GM18861 (cell line): ENCODE measurements at regions not wholly inside any gene's neighbourhood (a gene's known extent, or its start where the extent isn't known, plus 50 kb on each side); places are given as distances from the start of the nearest gene placed in this dataset.

ENCODE experiments used
- ATAC-seq: cut with Tn5 transposase; IDR thresholded peaks from one replicate; pipeline ENCODE4 v1.9.1; 2021; ENCODE audit not compliant: unreplicated experiment

DNA sequence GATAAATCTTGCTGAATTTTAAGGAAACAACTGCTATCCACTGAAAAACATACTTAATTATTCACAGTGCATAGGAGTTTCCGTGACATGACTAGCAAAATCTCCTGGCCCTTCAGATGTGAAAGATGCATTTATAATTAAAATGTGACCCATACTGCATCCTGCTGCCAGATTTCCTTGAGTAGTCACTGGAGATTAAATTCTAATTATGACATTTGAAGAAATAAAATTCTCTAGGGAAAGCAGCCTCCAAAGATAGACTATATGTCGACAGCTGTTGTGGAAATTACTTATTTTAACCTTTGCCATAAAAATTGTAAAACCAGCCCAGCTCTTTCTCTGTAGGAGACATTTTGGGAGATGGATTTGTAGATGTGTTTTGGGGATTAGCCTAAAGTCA lies 193.6 kb upstream of the SMC2 start:
- no peak for ATAC-seq

DNA sequence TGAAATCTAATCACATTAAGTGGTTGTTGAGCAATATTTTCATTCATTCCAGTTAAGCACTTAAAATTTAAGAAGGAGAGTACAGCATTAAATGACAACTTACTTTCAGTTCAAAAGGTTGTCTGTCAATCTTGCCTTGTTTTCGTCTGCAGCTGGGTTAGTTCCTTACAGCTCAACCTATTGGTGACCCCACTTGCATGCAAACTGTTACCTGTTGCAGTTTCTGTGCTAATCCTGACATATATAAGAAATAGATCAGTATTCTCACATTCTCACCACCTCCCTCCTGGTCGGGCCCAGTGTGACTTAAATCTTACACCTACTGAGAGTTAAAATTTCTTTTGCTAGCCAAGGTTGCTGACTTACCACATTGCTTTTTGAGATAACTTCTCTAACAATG lies 191.8 kb upstream of the SMC2 start:
- ATAC-seq = no peak

DNA sequence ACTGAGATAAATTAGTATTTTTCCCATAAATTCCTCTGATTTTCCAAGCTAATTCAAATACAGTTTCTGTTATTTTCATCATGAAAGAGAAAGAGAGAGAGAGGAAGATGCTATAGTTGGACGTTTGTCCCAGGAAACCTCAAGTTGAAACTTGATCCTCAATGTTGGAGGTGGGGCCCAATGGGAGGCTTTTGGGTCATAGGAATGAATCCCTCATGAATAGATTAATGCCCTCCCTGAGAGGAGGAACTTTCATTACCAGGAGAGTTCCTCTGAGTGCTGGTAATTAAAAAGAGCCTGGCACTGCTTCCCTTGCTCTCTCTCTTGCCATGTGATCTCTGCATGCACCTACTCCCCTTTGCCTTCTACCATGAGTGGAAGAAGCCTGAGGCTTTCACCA lies 189.9 kb upstream of the SMC2 start:
- no peak for ATAC-seq

DNA sequence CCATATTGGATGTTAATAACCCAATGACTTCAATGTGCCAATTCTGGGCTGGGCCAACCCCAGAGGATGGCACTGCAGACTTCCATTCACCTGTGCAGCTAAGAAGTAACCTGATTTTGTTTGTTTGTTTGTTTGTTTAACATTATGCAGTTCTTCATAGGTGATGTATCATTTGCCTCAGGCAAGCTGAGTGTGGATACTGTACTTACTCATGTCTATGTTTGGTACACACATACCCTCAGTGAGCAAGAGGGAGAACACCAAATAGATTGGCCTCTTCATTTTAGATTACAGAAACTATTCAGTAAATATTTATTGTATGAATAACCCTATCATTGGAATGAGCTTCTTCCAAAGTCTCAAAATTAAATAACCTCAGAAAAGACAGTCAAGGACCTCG lies 180.2 kb upstream of the SMC2 start:
- ATAC-seq = no peak

DNA sequence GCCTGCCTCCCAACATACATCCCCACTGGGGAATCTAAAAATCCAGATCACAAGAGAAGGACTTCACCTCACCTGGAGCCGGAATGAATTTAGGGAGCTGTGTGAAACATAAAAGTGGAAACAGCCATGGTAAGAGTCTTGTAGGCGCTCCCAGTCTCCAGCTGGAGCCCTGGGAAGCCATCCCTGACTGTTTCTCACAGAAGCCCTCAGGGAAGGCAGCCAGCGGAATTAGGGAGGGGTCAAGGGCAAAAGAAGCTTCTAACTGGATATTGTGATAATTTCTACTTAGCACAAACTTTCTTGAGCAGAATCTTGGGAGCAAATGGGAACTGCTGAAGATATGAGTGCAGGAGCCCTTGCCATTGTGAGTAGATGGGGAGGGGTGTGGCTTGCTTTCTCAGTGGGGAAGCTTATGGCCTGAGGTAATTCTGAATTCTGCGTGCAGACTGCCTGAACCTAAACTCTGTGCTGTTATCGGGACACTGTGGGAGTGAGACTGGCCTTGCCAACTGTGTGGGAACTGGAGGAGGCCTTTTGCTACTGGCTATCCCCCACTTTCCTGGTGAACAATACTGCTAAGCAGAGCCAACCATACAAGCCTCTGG lies 174.4 kb upstream of the SMC2 start:
- no peak for ATAC-seq

- no peak for ATAC-seq
These were observed 165.7 kb upstream of the SMC2 start for GRCh38 chr9:103928442-103928841.

- no peak for ATAC-seq
These were observed 153.0 kb upstream of the SMC2 start for GRCh38 chr9:103941104-103941503.

GRCh38 chr9:103942200-103942599 lies 151.9 kb upstream of the SMC2 start:
- no peak for ATAC-seq

DNA sequence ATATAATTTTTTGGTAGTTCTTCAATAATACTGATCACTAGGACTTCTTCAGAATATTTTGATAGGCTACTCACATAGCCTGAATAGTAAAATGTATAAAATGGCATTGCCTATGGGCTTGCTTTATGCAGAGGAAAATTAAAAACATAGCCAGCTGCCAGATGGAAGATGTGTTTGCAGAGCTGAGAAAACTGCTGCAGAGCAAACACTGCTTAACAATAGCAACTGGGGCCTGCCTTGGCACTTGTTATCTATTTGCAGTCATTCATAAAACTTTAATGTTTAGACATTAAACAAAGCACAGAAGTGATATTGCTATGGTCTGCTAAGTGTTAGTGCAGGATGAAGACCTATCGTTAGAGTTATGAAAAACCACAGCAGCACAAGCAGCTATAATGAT lies 151.5 kb upstream of the SMC2 start:
- ATAC-seq = no peak

GRCh38 chr9:103949096-103949495 lies 145.0 kb upstream of the SMC2 start:
- ATAC-seq = no peak

DNA sequence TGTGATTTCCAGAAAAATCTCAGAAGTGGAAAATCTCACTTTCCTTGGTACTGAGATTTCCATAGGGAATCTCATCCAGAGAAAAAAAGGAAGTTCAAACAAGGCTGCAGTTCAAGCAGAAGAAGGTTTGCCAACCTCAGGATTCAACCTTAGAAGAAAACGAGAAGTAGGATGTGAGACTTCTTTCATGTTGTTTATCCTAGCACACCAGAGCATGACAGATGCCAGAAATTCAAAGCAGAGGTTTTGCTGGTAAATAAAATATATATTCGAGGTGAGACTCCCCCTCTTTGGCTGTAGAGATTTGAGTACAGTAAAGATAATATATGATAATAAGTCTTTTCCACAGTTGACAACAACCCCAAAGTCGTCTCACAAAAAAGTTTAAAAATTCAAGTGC lies 116.9 kb upstream of the SMC2 start:
- ATAC-seq = no peak

DNA sequence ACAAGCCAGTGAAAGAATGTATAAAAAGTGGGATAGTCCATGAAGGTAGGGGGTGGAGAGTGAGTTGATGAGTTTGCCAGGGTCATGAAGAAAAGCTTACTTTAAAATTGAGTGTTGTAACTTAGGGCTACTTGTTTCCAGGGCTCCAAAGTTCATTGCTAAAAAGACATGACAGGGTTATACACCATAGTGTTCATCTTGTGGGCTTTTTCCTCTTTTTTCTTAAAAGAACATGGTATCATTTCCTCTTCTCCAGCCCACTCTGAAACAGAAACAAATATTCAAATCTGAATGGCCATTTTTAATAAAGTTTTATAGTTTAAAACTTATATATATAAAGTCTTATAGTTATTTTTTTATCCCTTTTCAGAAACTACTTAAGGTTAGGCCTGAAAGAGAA lies 115.7 kb upstream of the SMC2 start:
- no peak for ATAC-seq

- no peak for ATAC-seq
These were observed 112.2 kb upstream of the SMC2 start for GRCh38 chr9:103981912-103982311.

GRCh38 chr9:103985077-103985476 lies 109.0 kb upstream of the SMC2 start:
- no peak for ATAC-seq

GRCh38 chr9:103988821-103989220 lies 105.3 kb upstream of the SMC2 start:
- ATAC-seq = no peak

- ATAC-seq = no peak
These were observed 103.8 kb upstream of the SMC2 start for GRCh38 chr9:103990311-103990710.

GRCh38 chr9:103991001-103991400 lies 103.1 kb upstream of the SMC2 start:
- no peak for ATAC-seq

- ATAC-seq = peak; percentile 76
These were observed 102.4 kb upstream of the SMC2 start for GRCh38 chr9:103991698-103992097.

DNA sequence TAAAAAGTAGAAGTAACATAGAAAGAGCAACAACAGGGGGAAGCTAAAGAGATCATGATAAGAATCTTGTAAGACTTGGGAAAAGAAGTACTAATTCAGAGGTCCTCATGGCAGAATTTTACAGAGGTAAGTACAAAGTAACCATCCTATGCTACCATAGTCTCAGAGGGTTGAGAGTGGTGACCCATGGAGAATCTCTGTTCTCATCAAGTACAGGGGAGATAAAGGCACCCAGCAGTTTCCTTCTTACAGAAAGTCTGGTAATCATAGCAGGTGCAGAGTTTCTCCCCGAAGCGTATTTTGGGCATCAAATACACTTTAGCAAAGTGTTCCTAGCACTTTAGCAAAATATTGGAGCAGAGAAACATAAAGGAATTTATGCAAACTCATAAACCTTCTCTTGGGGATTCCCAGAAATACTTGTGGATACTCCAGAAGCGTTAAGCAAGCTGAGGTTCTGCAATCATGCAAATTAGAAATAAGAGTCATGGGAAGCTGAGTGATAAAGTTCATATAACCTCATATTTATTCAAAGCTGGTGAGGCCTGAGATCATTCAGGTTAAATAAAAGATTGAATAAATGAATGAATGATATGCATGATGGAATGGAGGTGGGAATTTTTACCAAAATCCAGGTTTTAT lies 101.0 kb upstream of the SMC2 start:
- no peak for ATAC-seq

GRCh38 chr9:103997856-103998370 lies 96.2 kb upstream of the SMC2 start:
- no peak for ATAC-seq

DNA sequence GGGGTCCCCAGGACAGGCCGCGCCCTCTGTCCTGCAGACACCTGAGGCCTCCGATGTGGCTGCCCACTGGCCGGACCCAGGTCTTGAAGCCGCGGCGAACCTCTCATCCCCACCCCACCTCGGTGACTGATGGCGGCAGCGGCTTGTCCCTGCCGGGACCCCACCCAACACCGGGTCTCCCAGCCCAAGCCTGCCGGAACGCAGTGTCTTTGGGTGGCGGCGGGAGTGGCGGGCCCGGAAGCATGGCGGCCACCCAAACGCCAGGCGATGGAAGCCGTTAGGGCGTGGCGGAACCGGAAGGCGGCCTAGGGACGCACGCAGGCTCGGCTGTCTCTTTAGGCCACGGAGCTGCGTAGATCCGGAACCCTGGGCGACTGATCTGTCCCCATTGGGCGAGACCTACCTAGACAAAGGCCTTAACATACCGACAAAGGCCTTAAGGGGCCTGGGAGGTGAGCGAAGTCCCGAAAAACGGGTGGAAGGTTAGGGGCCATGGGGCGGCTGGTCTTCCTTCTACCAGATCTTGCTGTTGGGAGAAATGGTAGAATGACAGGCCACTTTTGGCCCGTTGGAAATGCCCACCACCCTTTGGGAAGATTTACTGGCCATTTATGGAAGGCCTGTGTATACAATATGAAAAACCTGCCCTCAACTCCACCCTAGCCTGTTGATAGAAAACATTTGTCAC lies 94.6 kb upstream of the SMC2 start:
- ATAC-seq = no peak

DNA sequence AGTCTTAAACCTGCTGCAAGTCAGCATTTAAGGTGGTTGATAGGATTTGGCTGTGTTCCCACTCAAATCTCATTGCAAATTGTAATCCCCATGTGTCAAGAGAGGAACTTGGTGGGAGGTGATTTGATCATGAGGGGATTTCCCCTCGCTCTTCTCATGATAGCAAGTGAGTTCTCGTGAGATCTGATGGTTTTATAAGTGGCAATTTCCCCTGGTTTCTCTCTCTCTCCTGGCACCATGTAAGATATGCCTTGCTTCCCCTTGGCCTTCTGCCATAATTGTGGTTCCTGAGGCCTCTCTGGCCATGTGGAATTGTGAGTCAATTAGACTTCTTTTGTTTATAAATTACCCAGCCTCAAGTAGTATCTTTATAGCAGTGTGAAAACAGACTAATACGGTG lies 84.3 kb upstream of the SMC2 start:
- ATAC-seq = no peak
